GM19239 (cell line): ENCODE measurements at regions not wholly inside any gene's neighbourhood (a gene's known extent, or its start where the extent isn't known, plus 50 kb on each side); places are given as distances from the start of the nearest gene placed in this dataset.
"Not testable (repeated sequence)": the region's sequence is repeated elsewhere in the genome, so short reads cannot be mapped to it uniquely, and the experiment has no call there.

Source experiments
- DNase-seq: peaks from one replicate; pipeline ENCODE4 v3.0.0; 2011; ENCODE audit warnings: low spot score; ENCODE audit not compliant: insufficient read length
- FAIRE-seq: peaks from 2 replicates; lab custom pipeline; 2011; peaks lifted over from hg19 to GRCh38; lab: Jason Lieb, UNC

- DNase-seq = no peak
- no peak for FAIRE-seq
These were observed 973.2 kb downstream of the NCAM2 start for GRCh38 chr21:21971384-21971783.

GRCh38 chr21:21973806-21974205 lies 975.6 kb downstream of the NCAM2 start:
- FAIRE-seq (no peak), DNase-seq (no peak)

- FAIRE-seq (no peak), DNase-seq (no peak)
These were observed 998.7 kb downstream of the NCAM2 start for GRCh38 chr21:21996891-21997290.

GRCh38 chr21:21997390-21998333 lies 999.5 kb downstream of the NCAM2 start:
- DNase-seq (no peak), FAIRE-seq (no peak)

- DNase-seq = no peak
- no peak for FAIRE-seq
These were observed 1021.6 kb downstream of the NCAM2 start for GRCh38 chr21:22019766-22020165.

- DNase-seq = no peak
- FAIRE-seq = no peak
These were observed 1022.0 kb downstream of the NCAM2 start for GRCh38 chr21:22020221-22020620.

GRCh38 chr21:22023896-22024295 lies 1025.7 kb downstream of the NCAM2 start:
- FAIRE-seq, DNase-seq: not testable (repeated sequence)

- FAIRE-seq = no peak
These were observed 1046.2 kb downstream of the NCAM2 start for GRCh38 chr21:22044431-22044830.

GRCh38 chr21:22046576-22046975 lies 1048.4 kb downstream of the NCAM2 start:
- FAIRE-seq (no peak), DNase-seq (no peak)

More at GRCh38 chr21:22044431-22044830, 1046.2 kb downstream of the NCAM2 start:
- DNase-seq = no peak

GRCh38 chr21:22056904-22057303 lies 1058.7 kb downstream of the NCAM2 start:
- DNase-seq = no peak
- FAIRE-seq = no peak

- FAIRE-seq = no peak
- DNase-seq = no peak
These were observed 1064.4 kb downstream of the NCAM2 start for GRCh38 chr21:22062472-22063139.

GRCh38 chr21:22063140-22063539 lies 1064.9 kb downstream of the NCAM2 start:
- DNase-seq (no peak), FAIRE-seq (no peak)

GRCh38 chr21:22076471-22076870 lies 1078.3 kb downstream of the NCAM2 start:
- no peak for DNase-seq
- no peak for FAIRE-seq

GRCh38 chr21:22083899-22084298 lies 1085.7 kb downstream of the NCAM2 start:
- DNase-seq (no peak), FAIRE-seq (no peak)

GRCh38 chr21:22096314-22096713 lies 1098.1 kb downstream of the NCAM2 start:
- FAIRE-seq (no peak), DNase-seq (no peak)

GRCh38 chr21:22106720-22107410 lies 1108.7 kb downstream of the NCAM2 start:
- FAIRE-seq = no peak

GRCh38 chr21:22115746-22116145 lies 1117.5 kb downstream of the NCAM2 start:
- no peak for FAIRE-seq
- DNase-seq = no peak

More at GRCh38 chr21:22106720-22107410, 1108.7 kb downstream of the NCAM2 start:
- no peak for DNase-seq

- DNase-seq (no peak), FAIRE-seq (no peak)
These were observed 1122.5 kb downstream of the NCAM2 start for GRCh38 chr21:22120616-22121266.

- FAIRE-seq (no peak), DNase-seq (no peak)
These were observed 1127.4 kb downstream of the NCAM2 start for GRCh38 chr21:22125581-22125980.

- FAIRE-seq = no peak
- DNase-seq = no peak
These were observed 1130.5 kb downstream of the NCAM2 start for GRCh38 chr21:22128671-22129070.
